ENCODE measurements at regions not wholly inside any gene's neighbourhood (a gene's known extent, or its start where the extent isn't known, plus 50 kb on each side); places are given as distances from the start of the nearest gene placed in this dataset.

DNA sequence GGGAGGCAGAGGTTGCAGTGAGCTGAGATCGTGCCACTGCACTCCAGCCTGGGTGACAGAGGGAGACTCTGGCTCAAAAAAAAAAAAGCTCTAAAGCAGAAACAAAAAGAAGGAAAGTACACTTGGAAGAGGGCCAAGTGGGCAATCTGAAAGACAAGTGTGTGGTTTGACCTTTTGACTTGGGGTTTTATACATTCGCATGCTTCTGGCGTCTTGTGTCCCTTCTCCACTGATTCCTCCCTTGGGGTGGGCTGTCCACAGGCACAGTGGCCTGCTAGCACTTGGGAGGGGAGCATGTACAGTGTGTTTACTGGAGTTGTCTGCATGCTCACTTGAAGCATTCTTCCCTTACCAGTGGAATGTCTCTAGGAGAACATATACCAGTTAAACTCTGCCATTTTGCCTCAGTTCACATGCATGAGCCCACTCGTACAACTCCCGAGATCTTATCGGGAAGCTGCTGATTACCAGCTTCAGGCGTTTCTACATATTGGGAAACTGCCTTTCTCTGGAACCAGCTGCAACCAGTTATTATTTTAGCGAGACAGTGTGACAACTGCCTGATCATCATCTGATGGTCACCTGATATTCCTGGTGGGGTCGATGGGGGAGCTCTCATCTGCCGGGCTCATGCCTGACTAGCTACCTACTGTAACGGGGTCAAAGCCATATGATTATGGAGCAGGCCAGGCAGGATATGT, 113.5 kb upstream of the ZNF678 start:
- DNase-seq = no peak

DNA sequence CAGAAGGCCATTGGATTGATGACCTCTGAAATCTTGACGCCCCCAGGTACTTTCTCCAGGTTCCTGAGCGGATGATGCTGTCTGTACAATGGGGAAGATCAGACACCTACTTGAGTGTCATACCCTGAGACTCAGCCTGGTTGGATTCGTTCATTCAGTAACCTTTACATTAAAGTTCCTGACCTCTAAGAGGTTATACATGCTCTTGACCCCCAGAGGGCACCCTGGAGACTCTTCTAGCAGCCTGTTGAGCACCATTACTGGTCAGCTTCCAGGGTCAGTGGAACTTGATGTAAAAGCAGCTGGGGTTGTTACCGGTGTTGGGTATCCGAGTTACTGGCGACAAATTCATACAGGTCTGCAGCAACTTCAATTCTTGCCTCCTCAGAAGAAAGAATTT, 114.3 kb upstream of the ZNF678 start:
- DNase-seq = peak; percentile 42

DNA sequence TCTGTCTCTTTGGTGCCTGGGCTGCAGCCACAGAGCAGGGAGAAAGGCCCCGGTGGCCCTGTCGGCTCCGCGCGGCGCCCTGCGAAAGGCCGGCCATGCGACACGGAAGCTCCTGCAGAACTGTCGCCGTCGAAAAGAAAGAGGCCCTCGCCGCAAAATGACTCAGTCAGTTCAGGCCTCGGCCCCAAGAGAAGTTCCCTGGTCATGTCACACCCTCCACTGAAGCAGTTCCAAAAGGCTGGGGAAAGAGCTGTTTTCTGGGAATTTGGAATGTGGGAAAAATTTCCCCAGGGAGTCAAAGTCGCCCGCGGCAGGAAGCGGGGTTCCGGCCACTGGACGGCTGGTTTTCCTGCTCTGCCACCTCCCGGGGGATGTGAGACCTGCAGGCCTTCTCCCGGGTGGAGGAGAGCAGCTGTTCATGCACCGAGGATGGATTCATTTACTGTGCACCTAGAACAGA, 115.8 kb upstream of the ZNF678 start:
- peak; percentile 68 for DNase-seq

GRCh38 chr1:227445746-227446145, 117.6 kb upstream of the ZNF678 start:
- no peak for DNase-seq

DNA sequence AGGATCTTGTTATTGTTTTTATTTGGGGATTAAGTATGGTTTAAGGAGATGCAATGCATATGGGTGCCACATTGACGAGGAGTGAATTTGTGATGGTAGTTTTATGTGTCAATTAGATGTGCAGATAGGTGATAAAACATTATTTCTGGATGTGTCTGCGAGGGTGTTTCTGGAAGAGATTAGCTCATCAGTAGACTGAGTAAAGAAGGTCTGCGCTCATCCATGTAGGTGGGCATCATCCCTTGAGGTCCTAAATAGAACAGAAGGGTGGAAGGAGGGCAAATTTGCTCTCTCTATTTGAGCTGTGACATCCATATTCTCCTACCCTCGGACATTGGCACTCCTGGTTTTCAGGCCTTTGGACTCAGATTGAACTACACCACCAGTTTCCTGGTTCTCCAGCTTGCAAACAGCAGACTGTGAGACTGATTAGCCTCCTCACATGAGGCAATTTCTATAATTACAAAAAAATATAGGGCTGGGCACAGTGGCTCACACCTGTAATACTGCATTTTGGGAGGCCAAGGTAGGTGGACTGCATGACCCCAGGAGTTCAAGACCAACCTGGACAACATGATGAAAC, 118.2 kb upstream of the ZNF678 start:
- DNase-seq = no peak

DNA sequence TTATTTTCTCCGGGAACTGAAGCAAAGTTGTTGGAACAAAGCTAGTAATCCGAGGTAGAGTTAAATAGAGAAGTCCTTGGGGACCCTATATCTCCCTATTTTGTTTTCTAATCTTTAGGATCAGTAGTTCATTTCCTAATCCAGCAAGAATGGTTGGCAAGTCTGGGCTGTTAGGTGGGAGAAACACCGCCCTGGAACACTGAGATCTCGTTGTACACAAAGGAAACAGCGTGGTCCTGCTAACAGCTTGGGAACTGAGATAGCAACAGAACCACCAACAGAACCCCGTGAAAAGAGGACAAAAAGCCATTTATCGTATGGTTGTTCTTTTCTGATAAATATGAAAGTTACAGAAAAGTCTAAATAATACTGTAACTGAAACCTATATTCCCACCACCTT, 121.9 kb upstream of the CDC42BPA start:
- DNase-seq = no peak

- DNase-seq = peak; percentile 72
These were observed 119.3 kb upstream of the CDC42BPA start for GRCh38 chr1:227437495-227438008.

DNA sequence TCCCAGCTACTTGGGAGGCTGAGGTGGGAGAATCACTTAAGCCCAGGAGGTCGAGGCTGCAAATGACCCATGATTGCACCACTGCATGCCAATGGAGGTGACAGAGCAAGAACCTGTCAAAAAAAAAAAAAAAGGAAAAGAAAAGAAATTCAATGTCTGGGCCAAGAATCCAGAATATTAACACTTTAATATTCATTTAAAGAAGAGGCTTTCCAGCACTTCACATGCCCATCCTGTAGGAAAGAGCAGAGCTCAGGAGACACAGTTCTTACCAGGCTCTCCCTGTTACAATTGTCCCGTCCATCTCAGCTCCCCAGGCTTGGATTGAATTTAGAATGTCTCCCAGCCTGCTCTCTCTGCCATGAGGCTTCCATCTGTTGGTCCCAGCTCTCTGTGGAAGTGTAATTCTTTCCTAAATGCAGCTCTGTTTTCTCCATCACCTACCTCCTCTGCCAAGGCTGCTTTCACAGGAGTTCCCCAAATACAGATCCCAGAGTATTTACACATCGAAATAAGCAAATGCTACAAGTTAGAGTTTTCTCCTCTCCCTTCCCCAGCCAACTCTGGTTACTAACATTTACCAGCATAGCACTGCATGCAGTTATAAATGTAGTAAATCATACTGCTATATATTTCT, 116.6 kb upstream of the CDC42BPA start:
- DNase-seq = no peak

DNA sequence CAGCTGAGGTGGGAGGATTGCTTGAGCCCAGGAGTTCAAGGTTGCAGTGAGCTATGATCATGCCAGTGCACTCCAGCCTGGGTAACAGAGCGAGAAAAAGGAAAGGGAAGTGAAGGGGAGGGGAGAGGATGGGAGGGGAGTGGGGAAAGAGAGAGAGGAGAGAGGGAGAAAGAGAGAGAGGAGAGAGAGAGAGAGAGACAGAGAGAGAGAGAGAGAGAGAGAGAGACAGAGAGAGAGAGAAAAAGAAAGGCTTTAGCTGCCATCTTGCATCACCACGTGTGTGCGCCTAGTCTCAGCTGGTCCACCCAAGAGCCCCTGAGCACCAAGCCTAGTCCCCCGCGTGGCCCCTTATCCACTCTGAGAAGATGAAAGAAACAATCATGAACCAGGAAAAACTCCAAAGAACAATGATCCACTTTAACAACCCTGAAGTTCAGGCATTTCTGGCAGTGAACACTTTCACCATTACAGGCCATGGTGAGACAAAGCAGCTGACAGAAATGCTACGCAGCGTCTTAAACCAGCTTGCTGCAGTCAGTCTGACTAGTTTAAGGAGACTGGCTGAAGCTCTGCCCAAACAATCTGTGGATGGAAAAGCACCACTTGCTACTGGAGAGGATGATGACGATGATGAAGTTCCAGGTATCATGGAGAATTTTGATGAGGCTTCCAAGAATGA, 115.5 kb upstream of the CDC42BPA start:
- DNase-seq = no peak

DNA sequence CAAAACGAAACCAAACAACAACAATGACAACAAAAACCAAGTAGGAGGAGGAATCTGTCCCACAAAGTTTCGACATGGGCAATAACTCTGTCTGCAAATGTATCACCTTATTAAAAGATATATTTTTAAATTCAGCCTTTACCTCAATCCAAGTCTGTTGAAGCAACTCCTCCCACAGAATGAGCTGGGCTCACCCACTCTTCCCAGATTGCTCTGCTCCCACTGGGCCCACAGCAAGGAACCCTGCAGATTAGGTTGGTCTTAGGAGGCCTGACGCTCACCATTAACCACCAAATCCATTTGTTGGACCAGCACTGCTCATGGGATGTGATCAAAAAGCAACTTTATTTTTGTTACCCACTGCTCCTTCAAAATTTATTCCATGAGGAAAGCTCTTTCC, 114.7 kb upstream of the CDC42BPA start:
- DNase-seq = no peak

DNA sequence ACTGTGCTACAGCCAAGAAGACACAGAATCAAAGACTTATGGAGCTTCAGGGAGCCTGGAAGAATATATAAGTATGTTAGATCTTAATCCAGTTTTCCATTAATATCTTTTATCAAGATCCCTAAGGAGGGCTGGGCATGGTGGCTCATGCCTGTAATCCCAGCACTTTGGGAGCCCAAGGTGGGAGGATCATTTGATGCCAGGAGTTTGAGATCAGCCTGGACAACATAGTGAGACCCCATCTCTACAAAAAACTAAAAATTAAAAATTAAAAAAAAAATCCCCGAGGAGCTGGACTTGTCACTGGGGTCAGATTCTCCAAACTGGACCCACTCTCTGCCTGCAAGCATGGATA, 113.9 kb upstream of the CDC42BPA start:
- no peak for DNase-seq

GRCh38 chr1:227429447-227430359, 111.4 kb upstream of the CDC42BPA start:
- peak; percentile 87 for DNase-seq

DNA sequence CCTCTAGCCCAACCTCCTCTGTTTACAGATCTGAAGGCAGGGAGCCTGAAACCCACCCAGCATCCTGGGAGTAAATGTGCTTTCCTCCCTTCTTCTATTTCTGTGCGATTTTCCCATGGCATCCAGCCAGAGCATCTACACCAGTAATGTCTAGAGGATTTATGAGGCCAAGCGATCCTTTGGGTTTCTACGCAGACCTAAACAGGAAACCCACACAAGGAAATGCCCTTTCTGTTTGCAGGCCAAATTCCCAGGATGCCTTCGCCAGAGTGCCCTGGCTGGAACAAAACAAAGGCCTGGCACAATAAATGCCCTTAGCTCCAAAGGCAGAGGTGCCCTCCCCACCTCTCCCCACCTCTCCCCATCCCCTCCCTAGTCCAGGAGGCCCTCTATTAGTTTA, 110.5 kb upstream of the CDC42BPA start:
- DNase-seq = peak; percentile 90

- DNase-seq = no peak
These were observed 109.1 kb upstream of the CDC42BPA start for GRCh38 chr1:227427411-227427810.

DNA sequence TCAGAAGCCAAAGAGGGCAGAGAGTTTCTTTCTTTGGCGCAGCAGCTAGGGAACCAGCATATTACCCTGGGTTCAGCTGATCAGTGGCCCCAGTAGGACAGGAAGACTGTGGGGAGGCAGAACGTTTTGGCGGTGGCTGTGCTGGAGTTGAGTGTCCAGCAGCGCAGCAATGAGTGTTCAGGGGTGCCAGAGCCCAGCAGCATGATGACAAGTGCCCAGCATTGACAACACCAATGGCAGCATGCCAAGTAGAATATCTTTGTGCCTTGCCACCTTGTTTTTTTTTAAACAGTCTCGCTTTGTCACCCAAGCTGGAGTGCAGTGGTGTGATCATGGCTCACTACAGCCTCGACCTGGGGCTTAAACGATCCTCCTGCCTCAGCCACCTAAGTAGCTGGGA, 106.7 kb upstream of the CDC42BPA start:
- DNase-seq = no peak

- no peak for DNase-seq
These were observed 105.9 kb upstream of the CDC42BPA start for GRCh38 chr1:227424159-227424680.

- DNase-seq = no peak
These were observed 104.3 kb upstream of the CDC42BPA start for GRCh38 chr1:227422581-227422980.

DNA sequence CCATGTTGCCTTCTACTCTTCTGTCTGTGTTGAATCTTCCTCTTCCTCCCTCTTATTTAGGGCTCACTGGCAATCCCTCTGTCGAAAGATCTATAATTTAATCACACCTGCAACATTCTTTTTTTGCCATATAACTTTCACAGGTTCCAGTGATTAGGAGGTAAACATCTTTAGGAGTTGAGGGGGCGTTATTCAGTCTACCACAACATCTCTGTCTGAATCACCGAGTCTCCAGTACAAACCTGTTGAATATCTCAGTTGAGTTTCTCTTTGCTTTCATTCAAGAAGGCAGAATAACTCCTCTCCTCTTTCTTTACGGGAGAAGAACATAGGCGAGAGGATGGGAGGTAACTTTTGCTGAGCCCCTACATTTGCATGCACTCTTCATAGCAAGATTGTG, 101.9 kb upstream of the CDC42BPA start:
- DNase-seq = no peak

DNA sequence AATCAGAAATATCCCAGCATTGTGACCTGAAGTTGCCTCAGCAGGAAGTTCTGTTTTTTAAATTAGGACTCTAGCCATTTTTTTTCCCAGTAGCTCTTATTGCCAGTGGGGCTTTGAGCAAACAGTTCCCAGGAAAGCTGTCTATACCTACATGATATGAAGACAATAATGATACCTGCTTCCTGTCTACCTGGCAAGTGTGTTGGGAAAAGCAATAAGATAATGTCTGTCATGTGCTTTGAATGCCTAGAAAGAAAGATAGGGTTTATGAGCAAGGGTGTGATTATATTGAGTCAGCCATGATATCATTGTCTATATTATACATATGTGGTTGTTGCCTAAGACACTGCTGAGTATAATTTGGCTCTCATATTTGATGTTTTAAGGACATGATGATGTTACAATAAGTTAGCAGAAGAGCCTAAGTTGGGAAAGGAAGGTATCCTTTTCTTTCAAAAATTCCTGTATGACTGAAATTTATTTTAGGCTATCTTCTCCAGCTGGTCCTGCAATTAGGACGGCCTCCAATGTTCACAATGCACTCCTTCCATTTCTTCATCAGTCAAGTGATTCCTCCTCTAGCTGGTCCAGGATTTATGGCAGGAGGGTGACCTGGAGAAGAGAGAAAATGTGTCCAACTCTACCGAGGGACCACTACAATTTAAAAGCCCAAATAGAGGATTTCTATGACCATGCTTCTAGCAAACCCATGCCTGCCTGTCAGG, 99.6 kb upstream of the CDC42BPA start:
- no peak for DNase-seq

DNA sequence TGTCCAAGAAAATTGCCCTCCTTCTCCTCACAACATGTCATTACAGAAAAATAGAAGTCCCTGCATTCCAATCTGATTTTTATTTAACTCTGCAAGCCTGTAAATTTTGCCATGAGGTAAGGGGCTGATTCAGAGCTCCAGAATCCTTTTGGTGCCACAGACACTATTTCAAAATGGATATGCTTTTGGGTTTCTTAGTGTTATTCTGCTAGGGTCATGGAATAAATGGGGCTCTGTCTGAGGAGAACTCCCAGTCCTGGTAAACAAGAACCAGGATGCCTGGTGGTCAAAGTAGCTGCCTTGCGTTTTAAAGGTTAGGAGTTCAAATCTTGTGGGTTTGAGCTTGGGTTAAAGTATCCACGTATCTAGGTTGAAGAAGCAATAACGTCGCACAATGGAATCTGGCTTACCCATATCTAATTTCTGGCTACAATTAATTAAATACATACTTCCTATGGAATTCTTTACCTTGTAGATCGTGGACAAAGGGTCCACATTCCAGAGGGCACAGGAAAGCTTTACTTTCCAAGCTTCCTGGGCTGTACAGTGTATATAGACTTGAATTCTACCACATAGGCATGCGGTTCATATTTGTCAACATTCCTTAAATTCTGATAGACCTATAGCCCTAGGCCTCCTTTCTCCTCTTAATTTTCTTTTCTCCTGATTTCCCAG, 98.0 kb upstream of the CDC42BPA start:
- DNase-seq = peak; percentile 71
